Thyroid gland (tissue), 4 donors: ENCODE measurements at regions not wholly inside any gene's neighbourhood (a gene's known extent, or its start where the extent isn't known, plus 50 kb on each side); places are given as distances from the start of the nearest gene placed in this dataset.

Source experiments
- DNase-seq, 2 donors: peaks; one replicate each; pipeline ENCODE4 v3.0.0-alpha.2; 2019
- H3K27ac ChIP-seq, 3 donors: fragments of 200-600 bp; sonication (generic); 1 replicate in 2 of 3; 2 replicates in 1 of 3; pipeline ENCODE4 v1.5.1; 2016 to 2019; ENCODE audit warnings: mild to moderate bottlenecking in 1 of 3, moderate library complexity in 1 of 3
- H3K27me3 ChIP-seq: fragments of 200-600 bp; sonication (generic); one replicate; pipeline ENCODE4 v1.5.1; 2019
- H3K36me3 ChIP-seq, 2 donors: fragments of 200-600 bp; sonication (generic); one replicate each; pipeline ENCODE4 v1.5.1; 2016 to 2019
- H3K4me1 ChIP-seq, 2 donors: fragments of 200-600 bp; sonication (generic); one replicate each; pipeline ENCODE4 v1.5.1; 2017 to 2019
- H3K4me3 ChIP-seq, 3 donors: fragments of 200-600 bp; sonication (generic); replicated peaks in 1 of 3; 1 replicate in 2 of 3; 2 replicates in 1 of 3; pipeline ENCODE4 v1.5.1; 2016; ENCODE audit warnings: mild to moderate bottlenecking in 1 of 3
- H3K9me3 ChIP-seq: fragments of 200-600 bp; sonication (generic); one replicate; pipeline ENCODE4 v1.5.1; 2017
- POLR2A ChIP-seq, 2 donors: fragments of 450-650 bp; IDR thresholded peaks; one replicate each; pipeline ENCODE4 v1.6.1; 2017; ENCODE audit warnings: antibody characterized with exemption in 2 of 2, mild to moderate bottlenecking in 2 of 2, moderate library complexity in 1 of 2
- WGBS, 2 donors: methylation state at CpG; one replicate each; pipeline ENCODE4 v1.1.5; 2017; 5-methylcytosine and 5-hydroxymethylcytosine counted together
- intact Hi-C: fragments of 100-400 bp; cut with DNase I; formaldehyde crosslinking; loops from one replicate; pipeline ENCODE4 v1.15.1; 2023
- TF ChIP-seq, protein P1 (sequence below), 6 experiments: fragments of 200-600 bp in 3 of 6; fragments of 450-650 bp in 3 of 6; sonication (generic) in 3 of 6; IDR thresholded peaks; one replicate each; pipeline ENCODE4 v1.5.1; 2016 to 2019; ENCODE audit warnings: antibody characterized with exemption in 6 of 6, mild to moderate bottlenecking in 2 of 6, inconsistent platforms in 1 of 6, moderate library complexity in 1 of 6

DNA sequence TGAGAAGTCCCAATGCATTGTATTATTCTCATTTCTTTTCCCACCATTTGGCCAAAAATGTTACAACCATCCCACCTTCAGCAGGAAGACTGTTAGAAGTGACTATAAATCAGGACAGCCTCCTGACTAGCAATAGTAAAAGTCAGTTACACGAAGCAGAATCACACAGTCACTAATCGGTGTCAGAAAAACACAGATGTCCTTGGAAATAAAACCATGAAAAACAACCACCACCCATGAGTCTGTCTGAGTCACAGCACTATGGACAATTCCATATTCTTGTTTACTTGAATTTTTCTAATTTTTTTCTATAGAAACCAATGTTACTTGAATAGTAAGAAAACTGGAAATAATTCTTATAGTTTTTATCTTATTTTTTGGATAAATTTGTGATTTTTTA lies 81.9 kb upstream of the FRMD4A start:
- no peaks in the 10 kb centered on the region for H3K27me3 ChIP-seq
- H3K9me3 ChIP-seq: no peaks in the 10 kb centered on the region
- TF ChIP-seq, protein P1, sequence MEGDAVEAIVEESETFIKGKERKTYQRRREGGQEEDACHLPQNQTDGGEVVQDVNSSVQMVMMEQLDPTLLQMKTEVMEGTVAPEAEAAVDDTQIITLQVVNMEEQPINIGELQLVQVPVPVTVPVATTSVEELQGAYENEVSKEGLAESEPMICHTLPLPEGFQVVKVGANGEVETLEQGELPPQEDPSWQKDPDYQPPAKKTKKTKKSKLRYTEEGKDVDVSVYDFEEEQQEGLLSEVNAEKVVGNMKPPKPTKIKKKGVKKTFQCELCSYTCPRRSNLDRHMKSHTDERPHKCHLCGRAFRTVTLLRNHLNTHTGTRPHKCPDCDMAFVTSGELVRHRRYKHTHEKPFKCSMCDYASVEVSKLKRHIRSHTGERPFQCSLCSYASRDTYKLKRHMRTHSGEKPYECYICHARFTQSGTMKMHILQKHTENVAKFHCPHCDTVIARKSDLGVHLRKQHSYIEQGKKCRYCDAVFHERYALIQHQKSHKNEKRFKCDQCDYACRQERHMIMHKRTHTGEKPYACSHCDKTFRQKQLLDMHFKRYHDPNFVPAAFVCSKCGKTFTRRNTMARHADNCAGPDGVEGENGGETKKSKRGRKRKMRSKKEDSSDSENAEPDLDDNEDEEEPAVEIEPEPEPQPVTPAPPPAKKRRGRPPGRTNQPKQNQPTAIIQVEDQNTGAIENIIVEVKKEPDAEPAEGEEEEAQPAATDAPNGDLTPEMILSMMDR (IDR thresholded peaks at IDR 0.05): no peak
- TF ChIP-seq POLR2A (IDR thresholded peaks at IDR 0.05): no peak
- no peak overlapping the region for H3K27ac ChIP-seq
- no peaks in the 10 kb centered on the region for H3K4me1 ChIP-seq
- no peak for DNase-seq
- no peak overlapping the region for H3K4me3 ChIP-seq
- intact Hi-C loops: no loop called here
- H3K36me3 ChIP-seq: no peaks in the 10 kb centered on the region
- 79 to 81% methylated on average over 2 of the region's 2 CpGs for WGBS, 2 donors

- Histone ChIP-seq H3K36me3 (no peaks in the 10 kb centered on the region), H3K27me3 (no peaks in the 10 kb centered on the region), H3K4me3 (no peak overlapping the region), H3K4me1 (no peaks in the 10 kb centered on the region), H3K27ac (no peak overlapping the region), H3K9me3 (no peaks in the 10 kb centered on the region)
- DNase-seq: no peak
- intact Hi-C loops: no loop called here
- no peak for TF ChIP-seq POLR2A (IDR thresholded peaks at IDR 0.05)
- TF ChIP-seq, protein P1 (IDR thresholded peaks at IDR 0.05): no peak
- WGBS, 2 donors: 72 to 78% methylated on average over 3 of the region's 3 CpGs
Observed at GRCh38 chr10:14409856-14410458, 79.2 kb upstream of the FRMD4A start.

GRCh38 chr10:14409247-14409646 lies 78.5 kb upstream of the FRMD4A start:
- WGBS, 2 donors: 85 to 96% methylated on average over 4 of the region's 4 CpGs

DNA sequence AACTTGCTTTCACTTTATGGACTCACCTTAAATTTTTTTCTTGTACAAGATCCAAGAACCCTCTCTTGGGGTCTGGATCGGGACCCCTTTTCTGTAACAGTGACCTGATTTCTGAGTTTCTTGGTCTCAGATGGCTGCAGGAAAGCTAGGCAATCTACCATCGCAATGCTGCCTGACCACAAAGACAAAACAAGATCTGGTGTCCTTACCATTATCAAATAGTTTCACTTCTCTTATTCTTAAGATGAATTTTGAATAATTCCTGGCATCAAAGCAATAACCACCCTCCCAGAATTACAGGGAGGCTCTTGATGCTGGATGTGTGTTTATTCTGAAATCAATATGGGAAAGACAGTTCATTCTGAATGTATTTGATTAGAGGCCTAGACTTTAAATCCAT lies 77.4 kb upstream of the FRMD4A start:
- Histone ChIP-seq H3K4me1 (no peaks in the 10 kb centered on the region), H3K36me3 (no peaks in the 10 kb centered on the region), H3K4me3 (no peak overlapping the region), H3K27ac (no peak overlapping the region), H3K27me3 (no peaks in the 10 kb centered on the region), H3K9me3 (no peaks in the 10 kb centered on the region)
- TF ChIP-seq, protein P1 (IDR thresholded peaks at IDR 0.05): no peak
- no peak for TF ChIP-seq POLR2A (IDR thresholded peaks at IDR 0.05)
- intact Hi-C loops: no loop called here
- 88 to 90% methylated on average over 2 of the region's 2 CpGs for WGBS, 2 donors
- no peak for DNase-seq

More at GRCh38 chr10:14409247-14409646, 78.5 kb upstream of the FRMD4A start:
- no peaks in the 10 kb centered on the region for H3K9me3 ChIP-seq
- TF ChIP-seq POLR2A (IDR thresholded peaks at IDR 0.05): no peak
- TF ChIP-seq, protein P1 (IDR thresholded peaks at IDR 0.05): no peak
- no peak overlapping the region for H3K4me3 ChIP-seq
- no peaks in the 10 kb centered on the region for H3K27me3 ChIP-seq
- H3K4me1 ChIP-seq: no peaks in the 10 kb centered on the region
- H3K27ac ChIP-seq: no peak overlapping the region
- H3K36me3 ChIP-seq: no peaks in the 10 kb centered on the region
- intact Hi-C loops: no loop called here
- no peak for DNase-seq

DNA sequence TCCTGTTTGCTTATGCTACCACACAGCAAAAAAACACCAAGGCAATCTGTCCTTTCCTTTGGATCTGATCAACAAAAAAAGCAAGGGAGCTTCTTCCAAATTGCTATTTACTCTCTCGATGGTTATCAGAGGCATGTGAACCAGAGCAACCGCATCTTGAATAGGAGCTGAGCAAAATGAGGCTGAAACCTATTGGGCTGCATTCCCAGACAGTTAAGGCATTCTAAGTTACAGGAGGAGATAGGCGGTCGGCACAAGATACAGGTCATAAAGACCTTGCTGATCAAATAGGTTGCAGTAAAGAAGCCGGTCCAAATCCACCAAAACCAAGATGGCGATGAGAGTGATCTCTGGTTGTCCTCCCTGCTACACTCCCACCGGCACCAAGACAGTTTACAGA lies 76.8 kb upstream of the FRMD4A start:
- Histone ChIP-seq H3K27ac (no peak overlapping the region), H3K4me1 (no peaks in the 10 kb centered on the region), H3K9me3 (no peaks in the 10 kb centered on the region), H3K4me3 (no peak overlapping the region), H3K27me3 (no peaks in the 10 kb centered on the region), H3K36me3 (no peaks in the 10 kb centered on the region)
- no peak for DNase-seq
- TF ChIP-seq, protein P1 (IDR thresholded peaks at IDR 0.05): no peak
- no peak for TF ChIP-seq POLR2A (IDR thresholded peaks at IDR 0.05)
- intact Hi-C loops: no loop called here
- 72 to 78% methylated on average over 7 of the region's 7 CpGs for WGBS, 2 donors
